ENCODE measurements at regions not wholly inside any gene's neighbourhood (a gene's known extent, or its start where the extent isn't known, plus 50 kb on each side); places are given as distances from the start of the nearest gene placed in this dataset.

DNA sequence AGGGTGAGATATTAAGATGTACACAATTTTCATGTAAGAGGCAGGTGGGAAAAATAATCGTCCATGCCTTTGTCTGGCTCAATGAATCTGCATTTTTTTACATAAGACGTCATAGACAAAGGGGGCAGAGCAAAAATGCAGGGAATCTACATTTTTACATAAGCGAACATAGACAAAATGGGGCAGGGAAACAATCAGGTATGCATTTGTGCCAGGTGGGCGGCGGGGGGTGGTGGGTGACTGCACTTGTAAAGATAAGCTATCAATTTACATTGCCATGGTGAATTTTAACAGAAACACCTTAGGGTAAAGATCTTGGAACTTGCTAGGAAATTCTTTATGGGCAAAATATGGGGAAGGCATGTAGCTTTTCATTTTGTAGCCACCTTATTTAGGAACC lies 96.3 kb upstream of the CES5A start:
- TF ChIP-seq HDAC2 (IDR thresholded peaks at IDR 0.05) (no peak), WRNIP1 (IDR thresholded peaks at IDR 0.05; ENCODE audit: borderline replicate concordance, low read depth, low read length) (no peak), BHLHE40 (IDR thresholded peaks at IDR 0.05; ENCODE audit: borderline replicate concordance in 1 of 2, low read depth in 2 of 2, low read length in 1 of 2) (no peak), ZSCAN29 (IDR thresholded peaks at IDR 0.05) (no peak), ZBED1 (IDR thresholded peaks at IDR 0.05; ENCODE audit: borderline replicate concordance) (no peak), EZH2 (IDR thresholded peaks at IDR 0.05; ENCODE audit: borderline replicate concordance, control insufficient read depth, low read depth, low read length) (no peak), JUND (IDR thresholded peaks at IDR 0.05; ENCODE audit: low read depth, low read length) (no peak), POLR2A (IDR thresholded peaks at IDR 0.05; ENCODE audit: low read depth, low read length) (no peak)
- TF ChIP-seq, protein P1, sequence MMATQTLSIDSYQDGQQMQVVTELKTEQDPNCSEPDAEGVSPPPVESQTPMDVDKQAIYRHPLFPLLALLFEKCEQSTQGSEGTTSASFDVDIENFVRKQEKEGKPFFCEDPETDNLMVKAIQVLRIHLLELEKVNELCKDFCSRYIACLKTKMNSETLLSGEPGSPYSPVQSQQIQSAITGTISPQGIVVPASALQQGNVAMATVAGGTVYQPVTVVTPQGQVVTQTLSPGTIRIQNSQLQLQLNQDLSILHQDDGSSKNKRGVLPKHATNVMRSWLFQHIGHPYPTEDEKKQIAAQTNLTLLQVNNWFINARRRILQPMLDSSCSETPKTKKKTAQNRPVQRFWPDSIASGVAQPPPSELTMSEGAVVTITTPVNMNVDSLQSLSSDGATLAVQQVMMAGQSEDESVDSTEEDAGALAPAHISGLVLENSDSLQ (IDR thresholded peaks at IDR 0.05), result no peak
- TF ChIP-seq, protein P2, sequence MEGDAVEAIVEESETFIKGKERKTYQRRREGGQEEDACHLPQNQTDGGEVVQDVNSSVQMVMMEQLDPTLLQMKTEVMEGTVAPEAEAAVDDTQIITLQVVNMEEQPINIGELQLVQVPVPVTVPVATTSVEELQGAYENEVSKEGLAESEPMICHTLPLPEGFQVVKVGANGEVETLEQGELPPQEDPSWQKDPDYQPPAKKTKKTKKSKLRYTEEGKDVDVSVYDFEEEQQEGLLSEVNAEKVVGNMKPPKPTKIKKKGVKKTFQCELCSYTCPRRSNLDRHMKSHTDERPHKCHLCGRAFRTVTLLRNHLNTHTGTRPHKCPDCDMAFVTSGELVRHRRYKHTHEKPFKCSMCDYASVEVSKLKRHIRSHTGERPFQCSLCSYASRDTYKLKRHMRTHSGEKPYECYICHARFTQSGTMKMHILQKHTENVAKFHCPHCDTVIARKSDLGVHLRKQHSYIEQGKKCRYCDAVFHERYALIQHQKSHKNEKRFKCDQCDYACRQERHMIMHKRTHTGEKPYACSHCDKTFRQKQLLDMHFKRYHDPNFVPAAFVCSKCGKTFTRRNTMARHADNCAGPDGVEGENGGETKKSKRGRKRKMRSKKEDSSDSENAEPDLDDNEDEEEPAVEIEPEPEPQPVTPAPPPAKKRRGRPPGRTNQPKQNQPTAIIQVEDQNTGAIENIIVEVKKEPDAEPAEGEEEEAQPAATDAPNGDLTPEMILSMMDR (IDR thresholded peaks at IDR 0.05 in 2 of 3, conservative IDR thresholded peaks at IDR 0.05 in 1 of 3; ENCODE audit: control insufficient read depth in 2 of 3, extremely low read depth in 1 of 3, insufficient read depth in 1 of 3, low read depth in 3 of 3, low read length in 3 of 3), result no peak

All from GM12878 (cell line).